GM18858 (cell line): ENCODE measurements at regions not wholly inside any gene's neighbourhood (a gene's known extent, or its start where the extent isn't known, plus 50 kb on each side); places are given as distances from the start of the nearest gene placed in this dataset.
"Not testable (repeated sequence)": the region's sequence is repeated elsewhere in the genome, so short reads cannot be mapped to it uniquely, and the experiment has no call there.

Source experiments
- ATAC-seq: cut with Tn5 transposase; IDR thresholded peaks from one replicate; pipeline ENCODE4 v1.9.1; 2021; ENCODE audit not compliant: unreplicated experiment

DNA sequence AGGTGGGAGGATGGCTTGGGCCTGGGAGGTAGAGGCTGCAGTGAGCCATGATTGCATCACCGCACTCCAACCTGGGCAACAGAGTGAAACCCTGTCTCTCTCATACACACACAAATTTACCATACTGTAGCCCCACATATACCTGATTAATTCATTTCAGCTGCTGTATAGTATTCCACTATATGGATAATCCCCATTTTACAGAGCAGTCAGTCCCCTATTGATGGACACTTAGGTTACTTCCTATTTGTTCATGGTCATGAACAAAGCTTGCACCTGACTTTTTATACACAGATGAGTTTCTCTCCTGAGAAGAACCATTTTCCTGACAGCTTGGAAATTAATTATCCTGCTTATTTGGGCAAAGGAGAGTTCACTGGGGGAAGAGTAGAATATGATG lies 59.2 kb downstream of the EMX2 start:
- ATAC-seq, result no peak

GRCh38 chr10:117603081-117603480 lies 60.5 kb downstream of the EMX2 start:
- ATAC-seq, result no peak

- ATAC-seq, result no peak
Measured at GRCh38 chr10:117603726-117604125, 61.2 kb downstream of the EMX2 start.

GRCh38 chr10:117609095-117609795 lies 66.7 kb downstream of the EMX2 start:
- no peak for ATAC-seq

GRCh38 chr10:117609796-117610170 lies 67.2 kb downstream of the EMX2 start:
- ATAC-seq, result no peak

DNA sequence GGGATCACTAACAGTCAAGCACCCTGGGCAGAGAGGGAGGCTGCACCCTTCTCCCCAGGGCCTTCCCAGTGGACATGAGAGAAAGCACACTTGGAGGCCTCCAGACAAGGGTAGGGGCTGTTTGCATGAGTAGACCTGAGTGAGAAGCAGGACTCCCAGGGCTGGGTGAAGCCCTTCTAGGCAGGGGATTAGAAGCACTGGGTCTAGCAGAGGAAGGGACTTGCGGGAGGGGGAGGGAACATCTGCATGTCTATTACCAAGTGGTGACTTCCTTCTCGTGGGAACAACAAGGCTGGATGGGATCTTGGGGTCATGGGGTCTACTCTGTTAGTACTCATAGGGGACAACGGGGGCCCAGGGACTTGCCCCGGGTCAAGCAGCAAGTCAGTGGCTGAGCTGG lies 67.8 kb downstream of the EMX2 start:
- no peak for ATAC-seq

GRCh38 chr10:117612113-117612512 lies 69.6 kb downstream of the EMX2 start:
- ATAC-seq, result no peak

GRCh38 chr10:117615649-117616048 lies 73.1 kb downstream of the EMX2 start:
- ATAC-seq, result no peak

DNA sequence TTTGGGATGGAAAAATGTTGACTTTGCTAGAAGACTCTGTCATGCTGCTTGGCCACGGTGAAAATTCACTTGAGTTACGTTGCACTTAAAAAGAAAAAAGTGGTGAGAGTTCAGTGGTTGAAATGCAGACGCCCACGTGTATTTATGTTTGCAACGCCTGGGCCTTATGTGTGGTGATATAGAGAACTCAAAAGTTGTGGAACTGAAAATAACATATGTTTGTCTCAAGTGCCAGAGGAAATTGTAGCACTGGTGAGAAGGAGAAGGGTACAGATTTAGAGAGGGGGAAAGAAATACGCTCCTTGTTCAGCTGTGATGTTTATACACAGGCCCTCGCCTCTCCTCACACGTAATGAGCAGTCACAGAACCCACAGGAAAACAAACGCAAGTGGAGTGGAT lies 73.6 kb downstream of the EMX2 start:
- ATAC-seq, result peak; percentile 81

GRCh38 chr10:117617086-117617485 lies 74.5 kb downstream of the EMX2 start:
- no peak for ATAC-seq

DNA sequence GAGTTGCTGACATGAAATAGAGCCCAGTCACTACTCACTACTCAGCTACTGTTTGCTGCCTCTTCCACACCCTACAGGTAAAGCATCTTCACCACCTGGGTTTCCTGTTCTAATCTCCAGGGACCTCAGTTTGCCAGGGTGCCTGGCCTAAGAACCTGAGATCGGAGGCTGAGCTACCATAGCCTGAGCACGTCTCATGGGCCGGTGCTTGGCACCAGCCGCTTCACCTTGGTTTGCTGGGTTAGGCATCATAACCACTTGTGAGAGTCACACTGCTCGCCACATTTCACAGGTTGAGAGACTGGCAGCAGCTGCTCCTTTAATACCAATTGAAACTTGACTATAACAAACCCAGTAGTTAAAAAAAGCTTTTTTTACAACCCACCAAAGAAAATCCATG lies 75.1 kb downstream of the EMX2 start:
- ATAC-seq, result peak; percentile 53

DNA sequence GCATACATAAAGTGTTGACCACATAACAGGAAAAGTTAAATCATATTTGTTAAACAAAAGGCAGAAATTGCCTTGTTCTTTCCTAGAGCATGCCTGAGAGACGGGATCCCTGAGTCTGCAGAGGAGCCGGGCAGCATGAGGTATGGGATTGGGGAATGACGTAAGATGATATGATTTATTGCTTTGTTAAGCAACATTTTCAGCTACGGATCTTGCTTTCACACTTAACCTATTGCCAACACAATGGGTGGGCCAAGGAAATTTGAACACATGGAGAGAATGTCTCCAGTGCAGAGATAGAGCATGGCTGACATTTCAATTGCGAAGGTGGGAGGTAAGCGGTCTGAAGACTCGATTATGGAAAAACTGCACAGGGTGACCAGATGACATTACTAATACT lies 76.7 kb downstream of the EMX2 start:
- no peak for ATAC-seq

- ATAC-seq, result no peak
Measured at GRCh38 chr10:117619707-117620405, 77.3 kb downstream of the EMX2 start.

DNA sequence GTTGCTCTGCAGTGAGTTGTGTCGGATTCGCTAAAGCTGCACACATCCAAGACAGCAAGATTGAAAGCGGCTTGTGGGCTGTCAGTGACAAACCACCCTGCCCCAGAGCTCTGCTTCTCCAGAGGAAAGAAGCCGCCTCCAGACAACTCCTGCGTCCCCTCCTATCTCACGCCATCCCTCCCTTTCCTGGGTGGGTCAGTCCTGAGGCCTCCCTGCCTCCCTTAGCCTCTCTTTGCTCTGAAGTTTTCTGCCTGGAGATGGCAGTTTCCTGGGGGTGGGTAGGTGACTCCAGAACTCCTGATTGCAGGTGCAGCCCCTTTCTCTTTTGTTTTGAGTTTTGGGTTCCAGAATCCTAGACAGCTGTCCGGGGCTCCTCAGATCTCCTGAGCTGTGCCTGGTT lies 78.7 kb downstream of the EMX2 start:
- ATAC-seq, result no peak

- no peak for ATAC-seq
Measured at GRCh38 chr10:117621795-117622420, 79.4 kb downstream of the EMX2 start.

GRCh38 chr10:117622471-117623184 lies 80.1 kb downstream of the EMX2 start:
- no peak for ATAC-seq

DNA sequence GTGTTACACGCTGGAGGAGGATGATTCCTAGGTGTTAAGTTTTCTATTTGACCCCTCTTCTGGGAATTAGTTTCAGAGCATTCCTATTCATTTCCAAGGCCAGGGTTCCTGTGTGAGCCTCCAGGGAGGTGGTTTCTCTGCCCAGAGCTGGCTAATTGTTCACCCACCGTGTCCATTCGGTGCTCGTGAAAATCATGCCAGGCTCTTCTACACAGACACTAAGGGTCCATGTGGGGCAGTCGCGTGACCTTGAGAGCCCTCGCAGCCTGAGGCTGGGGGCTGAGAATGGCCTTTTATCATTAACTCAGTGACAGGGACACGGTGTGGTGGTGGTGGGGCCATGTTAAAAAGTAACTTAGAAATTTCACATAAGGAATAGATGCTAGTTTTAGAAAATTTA lies 83.7 kb downstream of the EMX2 start:
- ATAC-seq, result no peak

DNA sequence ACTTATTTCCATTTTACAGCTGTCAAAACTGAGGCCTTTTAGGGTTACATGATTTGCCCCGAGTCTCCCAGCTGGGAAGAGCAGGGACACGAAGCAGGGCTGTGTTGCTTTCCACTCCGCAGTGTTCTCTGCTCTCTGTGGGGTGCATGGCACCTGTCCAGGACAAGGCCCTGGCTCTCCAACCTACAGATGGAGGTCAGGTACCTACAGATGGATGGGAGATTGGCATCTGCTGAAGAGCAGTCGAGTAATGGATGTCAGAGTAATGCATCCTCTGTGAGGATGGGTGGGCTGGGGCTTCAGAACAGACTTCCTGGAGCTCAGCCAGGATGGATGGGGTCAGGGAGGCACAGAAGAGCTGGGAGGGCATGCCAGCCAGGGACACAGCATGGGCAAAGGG lies 85.0 kb downstream of the EMX2 start:
- ATAC-seq, result no peak

DNA sequence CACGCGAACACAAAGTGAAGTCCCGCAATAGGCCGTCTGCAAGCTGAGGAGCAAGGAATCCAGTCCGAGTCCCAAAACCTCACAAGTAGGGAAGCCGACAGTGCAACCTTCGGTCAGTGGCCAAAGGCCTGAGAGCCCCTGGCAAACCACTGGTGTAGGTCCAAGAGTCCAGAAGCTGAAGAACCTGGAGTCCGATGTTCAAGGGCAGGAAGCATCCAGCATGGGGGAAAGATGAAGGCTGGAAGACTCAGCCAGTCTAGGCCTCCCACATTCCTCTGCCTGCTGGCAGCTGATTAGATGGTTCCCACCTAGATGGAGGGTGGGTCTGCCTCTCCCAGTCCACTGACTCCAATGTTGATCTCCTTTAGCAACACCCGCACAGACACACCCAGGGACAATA lies 87.2 kb downstream of the EMX2 start:
- not testable (repeated sequence) for ATAC-seq

DNA sequence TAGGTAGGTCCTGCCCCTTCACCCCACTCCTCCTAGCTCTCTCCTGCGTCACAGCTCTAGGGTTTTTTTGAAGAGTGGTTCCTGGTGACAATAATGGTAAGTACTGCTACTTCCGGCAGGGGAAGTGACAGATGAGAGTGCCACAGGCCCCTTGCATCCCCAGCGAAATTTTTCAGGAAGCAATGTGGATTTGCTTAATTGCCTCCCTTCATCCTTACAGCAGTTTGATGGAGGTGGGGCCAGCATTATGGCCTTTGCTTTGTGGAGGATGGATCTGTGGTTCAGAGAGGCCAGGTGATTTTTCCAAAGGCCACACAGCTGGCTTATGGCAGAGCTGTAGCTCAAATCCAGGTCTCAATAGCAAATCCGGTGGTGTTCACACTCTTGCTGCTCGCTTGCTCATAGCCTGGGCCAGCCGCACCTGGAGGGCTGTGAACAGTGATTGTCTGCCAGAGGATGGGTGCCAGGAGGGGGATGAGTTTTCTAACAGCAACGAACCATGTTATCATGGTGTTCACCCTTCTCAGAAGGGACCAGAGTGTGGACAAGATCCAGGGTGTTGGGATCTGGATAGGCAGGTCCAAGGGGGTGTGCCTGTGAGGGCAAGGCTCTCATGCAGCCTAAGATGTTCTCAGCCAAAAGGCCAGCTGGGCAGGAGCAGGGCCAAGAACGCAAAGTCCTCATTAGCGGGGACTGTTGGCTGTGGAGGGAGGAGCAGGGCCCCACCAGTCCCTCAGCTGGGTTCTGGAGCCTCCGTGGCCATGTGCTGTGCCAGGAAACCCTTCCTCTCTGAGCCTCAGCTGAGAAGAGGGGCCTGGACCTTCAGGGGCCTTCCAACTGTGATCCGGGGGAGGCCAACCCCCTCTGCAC lies 89.0 kb downstream of the EMX2 start:
- ATAC-seq, result no peak

DNA sequence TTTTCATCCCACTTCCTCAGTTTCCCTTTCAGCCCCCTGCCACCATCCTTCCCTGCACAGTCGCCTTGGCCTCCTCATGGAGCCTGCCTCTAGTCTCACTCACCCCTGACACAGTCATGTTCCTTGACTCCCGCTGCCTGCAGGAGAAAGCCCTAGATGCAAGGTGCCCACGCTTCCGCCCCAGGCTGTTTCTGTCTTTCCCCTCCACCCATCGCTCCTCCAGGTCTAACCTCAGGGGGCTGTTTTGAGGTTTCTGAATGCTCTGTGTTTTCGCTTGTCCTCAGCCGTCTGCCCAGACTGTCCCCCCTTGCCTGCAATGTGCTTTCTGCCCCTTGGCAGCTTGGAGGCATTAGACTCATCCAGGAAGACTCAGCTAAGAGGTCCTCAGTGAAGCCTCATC lies 89.9 kb downstream of the EMX2 start:
- no peak for ATAC-seq
